ENCODE measurements at regions not wholly inside any gene's neighbourhood (a gene's known extent, or its start where the extent isn't known, plus 50 kb on each side); places are given as distances from the start of the nearest gene placed in this dataset.
"Not testable (repeated sequence)": the region's sequence is repeated elsewhere in the genome, so short reads cannot be mapped to it uniquely, and the experiment has no call there.

DNA sequence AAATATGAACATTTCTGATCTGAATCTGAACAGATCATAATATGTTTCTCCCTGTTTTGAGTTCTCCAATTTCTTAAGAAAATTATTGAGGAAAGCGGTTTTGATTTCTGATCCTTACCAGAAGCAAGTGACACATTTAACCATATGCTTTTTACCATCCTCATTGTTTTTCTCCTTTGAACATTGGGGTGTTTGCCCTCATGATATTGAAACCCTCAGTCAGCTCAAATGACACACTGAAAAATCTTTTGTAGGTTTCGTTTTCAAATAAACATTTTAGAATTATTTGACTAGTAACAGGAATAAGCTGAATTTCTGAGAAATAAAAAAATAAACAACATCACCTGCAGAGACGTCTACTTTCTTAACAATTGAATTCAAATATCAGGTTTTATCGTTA lies 252.1 kb downstream of the DOK5 start:
- DNase-seq (ENCODE audit: extremely low spot score): no peak
- Histone ChIP-seq H3K4me3 (ENCODE audit: low read depth, low read length) (no peak overlapping the region), H3K27ac (ENCODE audit: low read depth) (no peak overlapping the region), H3K4me1 (ENCODE audit: insufficient read depth) (no peaks in the 10 kb centered on the region), H3K36me3 (ENCODE audit: insufficient read depth) (no peaks in the 10 kb centered on the region)
- WGBS: 80% methylated on average over 4 of the region's 4 CpGs

GRCh38 chr20:54726687-54727300 lies 251.4 kb downstream of the DOK5 start:
- Histone ChIP-seq H3K27ac (ENCODE audit: low read depth) (no peak overlapping the region), H3K4me3 (ENCODE audit: low read depth, low read length) (no peak overlapping the region), H3K36me3 (ENCODE audit: insufficient read depth) (no peaks in the 10 kb centered on the region), H3K4me1 (ENCODE audit: insufficient read depth) (no peaks in the 10 kb centered on the region)
- DNase-seq (ENCODE audit: extremely low spot score): no peak
- 48% methylated on average over 6 of the region's 6 CpGs for WGBS

DNA sequence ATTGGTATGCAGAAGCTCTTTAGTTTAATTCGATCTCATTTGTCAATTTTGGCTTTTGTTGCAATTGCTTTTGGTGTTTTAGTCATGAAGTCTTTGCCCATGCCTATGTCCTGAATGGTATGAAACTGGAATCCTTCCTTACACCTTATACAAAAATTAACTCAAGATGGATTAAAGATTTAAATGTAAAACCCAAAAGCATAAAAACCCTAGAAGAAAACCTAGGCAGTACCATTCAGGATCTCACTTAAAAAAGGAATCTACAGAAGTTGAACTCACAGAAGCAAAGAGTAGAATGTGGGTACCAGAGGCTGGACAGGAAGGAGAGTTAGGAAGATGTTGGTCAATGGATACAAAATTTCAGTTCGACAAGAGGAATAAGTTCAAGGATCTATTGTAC lies 249.9 kb downstream of the DOK5 start:
- H3K36me3 ChIP-seq (ENCODE audit: insufficient read depth); H3K27ac ChIP-seq (ENCODE audit: low read depth); DNase-seq (ENCODE audit: extremely low spot score); H3K4me3 ChIP-seq (ENCODE audit: low read depth, low read length); H3K4me1 ChIP-seq (ENCODE audit: insufficient read depth): not testable (repeated sequence)
- WGBS: 95% methylated on average over 2 of the region's 2 CpGs

DNA sequence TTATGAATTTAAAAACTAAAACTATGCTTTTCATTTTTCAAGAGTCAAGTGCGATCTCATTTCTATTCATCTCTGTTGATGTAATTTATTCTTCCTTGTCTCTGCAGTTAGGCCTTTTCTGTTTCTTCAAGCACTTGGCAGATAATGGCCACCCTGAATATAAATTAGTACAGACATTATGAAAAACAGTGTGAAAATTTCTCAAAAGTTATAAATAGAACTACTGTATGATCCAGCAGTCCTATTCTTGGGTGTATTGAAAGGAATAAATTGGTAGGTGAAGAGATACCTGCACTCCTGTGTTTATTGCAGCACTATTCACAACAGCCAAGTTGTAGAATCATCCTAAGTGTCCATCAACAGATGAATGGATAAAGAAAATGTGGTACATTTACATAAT lies 248.3 kb downstream of the DOK5 start:
- 99% methylated on average over 1 of the region's 1 CpG for WGBS
- H3K4me1 ChIP-seq (ENCODE audit: insufficient read depth): no peaks in the 10 kb centered on the region
- no peaks in the 10 kb centered on the region for H3K36me3 ChIP-seq (ENCODE audit: insufficient read depth)
- DNase-seq (ENCODE audit: extremely low spot score): no peak
- H3K4me3 ChIP-seq (ENCODE audit: low read depth, low read length): no peak overlapping the region
- H3K27ac ChIP-seq (ENCODE audit: low read depth): no peak overlapping the region

DNA sequence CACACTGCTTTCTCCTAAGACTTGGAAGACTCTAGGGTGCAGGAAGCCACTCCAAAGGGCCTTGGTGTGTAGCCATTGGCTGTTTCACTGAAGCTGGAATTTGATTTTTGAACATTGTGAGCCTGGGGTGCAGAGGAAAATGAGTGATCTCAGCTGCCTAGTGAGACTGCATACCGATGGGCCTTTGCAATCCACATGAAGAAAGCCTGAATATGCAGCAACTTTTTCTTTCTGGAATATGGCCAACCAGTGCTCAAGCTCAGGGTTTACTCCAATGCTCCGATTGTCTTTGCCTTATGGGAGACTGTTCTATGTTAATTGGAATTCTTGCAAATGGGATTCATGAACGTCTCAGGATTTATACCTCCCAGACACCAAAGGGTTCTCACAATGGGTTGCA lies 242.6 kb downstream of the DOK5 start:
- no peak overlapping the region for H3K4me3 ChIP-seq (ENCODE audit: low read depth, low read length)
- DNase-seq (ENCODE audit: extremely low spot score): no peak
- 30% methylated on average over 3 of the region's 3 CpGs for WGBS

DNA sequence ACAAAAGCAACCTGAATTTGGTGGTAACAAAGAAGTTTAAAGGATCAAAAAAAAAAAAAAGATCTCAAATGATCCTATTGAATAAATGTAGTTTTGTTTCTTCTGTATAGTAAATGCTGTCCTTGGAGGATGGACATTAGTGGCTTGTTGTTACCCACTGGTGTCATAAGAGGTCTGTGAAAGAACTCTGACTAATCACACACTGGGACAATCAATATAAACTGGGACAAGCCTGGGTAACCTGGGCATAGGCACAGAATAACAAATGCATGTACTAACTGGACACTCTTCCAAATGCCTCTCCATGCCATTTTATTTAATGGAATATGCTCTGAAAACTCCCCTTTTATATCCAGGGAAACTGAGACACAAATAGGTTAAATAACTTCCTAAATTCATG lies 241.4 kb downstream of the DOK5 start:
- Histone ChIP-seq H3K36me3 (ENCODE audit: insufficient read depth) (no peaks in the 10 kb centered on the region), H3K4me3 (ENCODE audit: low read depth, low read length) (no peak overlapping the region), H3K27ac (ENCODE audit: low read depth) (no peak overlapping the region), H3K4me1 (ENCODE audit: insufficient read depth) (no peaks in the 10 kb centered on the region)
- no peak for DNase-seq (ENCODE audit: extremely low spot score)

More for the DNA sequence above, 242.6 kb downstream of the DOK5 start:
- no peak overlapping the region for H3K27ac ChIP-seq (ENCODE audit: low read depth)
- no peaks in the 10 kb centered on the region for H3K36me3 ChIP-seq (ENCODE audit: insufficient read depth)
- no peaks in the 10 kb centered on the region for H3K4me1 ChIP-seq (ENCODE audit: insufficient read depth)

DNA sequence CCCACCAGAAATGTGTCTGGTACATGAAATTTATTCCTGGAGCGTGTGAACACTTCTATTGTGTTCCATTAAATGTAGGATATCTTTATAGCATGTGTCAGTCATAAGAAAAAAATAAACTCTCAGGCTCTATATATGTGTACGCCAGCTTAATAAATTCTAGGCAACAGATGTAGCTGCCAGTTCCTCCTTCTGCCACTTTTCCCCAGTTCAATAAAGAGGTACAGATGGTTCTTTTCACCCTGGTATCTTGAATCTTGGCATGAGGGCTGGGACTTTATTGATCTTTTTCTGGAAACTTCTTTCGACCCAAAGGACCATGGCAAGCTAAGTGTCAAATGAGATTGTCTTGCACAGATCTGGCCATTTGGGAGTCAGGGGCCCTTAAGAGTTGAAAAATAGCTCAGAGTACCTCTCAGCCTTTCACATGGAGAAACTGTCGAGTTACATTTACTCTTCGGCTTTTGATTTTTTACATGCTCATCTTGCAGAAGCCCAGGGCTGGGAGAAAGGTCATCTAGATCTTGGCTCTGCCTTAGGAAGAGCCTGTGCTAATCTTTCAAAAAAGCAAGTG lies 240.9 kb downstream of the DOK5 start:
- no peak for DNase-seq (ENCODE audit: extremely low spot score)
- no peaks in the 10 kb centered on the region for H3K4me1 ChIP-seq (ENCODE audit: insufficient read depth)
- no peak overlapping the region for H3K4me3 ChIP-seq (ENCODE audit: low read depth, low read length)
- H3K27ac ChIP-seq (ENCODE audit: low read depth): no peak overlapping the region
- no peaks in the 10 kb centered on the region for H3K36me3 ChIP-seq (ENCODE audit: insufficient read depth)
- WGBS: 84% methylated on average over 5 of the region's 5 CpGs

- no peaks in the 10 kb centered on the region for H3K36me3 ChIP-seq (ENCODE audit: insufficient read depth)
- H3K4me1 ChIP-seq (ENCODE audit: insufficient read depth): no peaks in the 10 kb centered on the region
- WGBS: 81% methylated on average over 3 of the region's 3 CpGs
- no peak overlapping the region for H3K4me3 ChIP-seq (ENCODE audit: low read depth, low read length)
- H3K27ac ChIP-seq (ENCODE audit: low read depth): no peak overlapping the region
- no peak for DNase-seq (ENCODE audit: extremely low spot score)
Measured at GRCh38 chr20:54714817-54715216, 239.4 kb downstream of the DOK5 start.

DNA sequence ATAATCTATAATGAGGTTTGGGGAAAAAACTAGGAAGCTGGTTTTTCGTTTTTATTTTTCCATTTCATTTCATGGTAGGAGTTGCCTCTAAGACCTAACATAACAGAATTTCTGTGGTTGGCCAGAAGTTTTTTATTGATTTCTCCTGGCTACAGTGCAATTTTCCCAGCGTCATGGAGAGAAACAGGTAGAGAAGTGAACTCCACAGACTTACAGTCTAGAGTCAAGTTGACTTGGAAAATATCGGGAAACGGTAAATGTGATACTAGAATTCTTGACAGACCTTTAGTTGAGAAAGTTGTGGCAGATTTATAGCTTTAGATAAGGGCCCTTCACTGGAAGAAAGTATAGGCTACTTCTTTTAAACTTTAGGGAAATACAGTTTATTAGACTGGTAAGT lies 238.3 kb downstream of the DOK5 start:
- 71% methylated on average over 4 of the region's 4 CpGs for WGBS
- Histone ChIP-seq H3K4me1 (ENCODE audit: insufficient read depth) (no peaks in the 10 kb centered on the region), H3K27ac (ENCODE audit: low read depth) (no peak overlapping the region), H3K36me3 (ENCODE audit: insufficient read depth) (no peaks in the 10 kb centered on the region), H3K4me3 (ENCODE audit: low read depth, low read length) (no peak overlapping the region)
- DNase-seq (ENCODE audit: extremely low spot score): no peak

- H3K27ac ChIP-seq (ENCODE audit: low read depth): no peak overlapping the region
- no peaks in the 10 kb centered on the region for H3K4me1 ChIP-seq (ENCODE audit: insufficient read depth)
- no peak overlapping the region for H3K4me3 ChIP-seq (ENCODE audit: low read depth, low read length)
- no peak for DNase-seq (ENCODE audit: extremely low spot score)
- no peaks in the 10 kb centered on the region for H3K36me3 ChIP-seq (ENCODE audit: insufficient read depth)
- WGBS: 52% methylated on average over 4 of the region's 4 CpGs
Measured at GRCh38 chr20:54711071-54711470, 235.7 kb downstream of the DOK5 start.

GRCh38 chr20:54710341-54710740 lies 234.9 kb downstream of the DOK5 start:
- WGBS: 72% methylated on average over 2 of the region's 2 CpGs
- H3K4me3 ChIP-seq (ENCODE audit: low read depth, low read length): no peak overlapping the region
- H3K27ac ChIP-seq (ENCODE audit: low read depth): no peak overlapping the region
- DNase-seq (ENCODE audit: extremely low spot score): no peak
- H3K4me1 ChIP-seq (ENCODE audit: insufficient read depth): no peaks in the 10 kb centered on the region
- no peaks in the 10 kb centered on the region for H3K36me3 ChIP-seq (ENCODE audit: insufficient read depth)

DNA sequence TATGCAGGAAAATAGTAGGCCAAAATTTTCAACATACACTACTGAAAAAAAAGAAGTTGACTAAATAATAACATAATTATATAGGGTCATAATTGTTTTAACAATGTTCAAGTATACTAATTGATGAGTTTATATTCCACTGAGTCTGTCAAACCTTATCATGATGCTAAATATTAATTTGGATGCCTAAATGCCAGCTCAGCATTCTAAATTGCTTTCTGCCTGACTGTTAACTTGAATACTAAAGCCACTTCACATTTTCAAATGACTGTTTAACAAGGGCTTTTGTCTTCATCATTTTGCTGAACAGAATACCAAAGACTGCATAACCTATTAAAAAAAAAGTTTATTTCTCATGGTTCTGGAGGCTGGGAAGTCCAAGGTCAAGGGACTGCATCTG lies 232.8 kb downstream of the DOK5 start:
- H3K4me1 ChIP-seq (ENCODE audit: insufficient read depth): no peaks in the 10 kb centered on the region
- DNase-seq (ENCODE audit: extremely low spot score): no peak

DNA sequence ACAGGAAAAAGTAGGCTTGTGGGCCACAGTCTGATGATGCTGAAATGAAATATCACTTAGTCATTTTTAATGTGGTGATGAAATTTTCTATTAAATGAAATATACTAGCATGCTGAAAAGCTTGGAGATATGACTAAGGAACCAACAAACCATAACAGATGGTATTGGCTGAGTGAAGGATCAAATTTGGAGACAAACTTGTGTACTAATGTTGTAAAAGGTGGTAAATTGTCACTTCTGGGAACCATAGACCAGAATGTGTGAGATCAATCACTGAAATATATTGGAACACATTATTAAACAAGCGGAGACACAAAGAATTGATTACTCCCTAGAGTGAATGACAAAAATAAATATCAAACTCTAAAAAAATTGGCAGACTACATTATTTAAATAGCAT lies 232.4 kb downstream of the DOK5 start:
- Histone ChIP-seq H3K36me3 (ENCODE audit: insufficient read depth) (no peaks in the 10 kb centered on the region), H3K4me3 (ENCODE audit: low read depth, low read length) (no peak overlapping the region), H3K4me1 (ENCODE audit: insufficient read depth) (no peaks in the 10 kb centered on the region), H3K27ac (ENCODE audit: low read depth) (no peak overlapping the region)
- 91% methylated on average over 1 of the region's 1 CpG for WGBS
- no peak for DNase-seq (ENCODE audit: extremely low spot score)

More for the DNA sequence above, 232.8 kb downstream of the DOK5 start:
- no peak overlapping the region for H3K4me3 ChIP-seq (ENCODE audit: low read depth, low read length)
- H3K27ac ChIP-seq (ENCODE audit: low read depth): no peak overlapping the region
- H3K36me3 ChIP-seq (ENCODE audit: insufficient read depth): no peaks in the 10 kb centered on the region

- WGBS: 71% methylated on average over 4 of the region's 4 CpGs
- no peak overlapping the region for H3K27ac ChIP-seq (ENCODE audit: low read depth)
- no peak overlapping the region for H3K4me3 ChIP-seq (ENCODE audit: low read depth, low read length)
- no peak for DNase-seq (ENCODE audit: extremely low spot score)
- no peaks in the 10 kb centered on the region for H3K36me3 ChIP-seq (ENCODE audit: insufficient read depth)
- no peaks in the 10 kb centered on the region for H3K4me1 ChIP-seq (ENCODE audit: insufficient read depth)
Measured at GRCh38 chr20:54706581-54706980, 231.2 kb downstream of the DOK5 start.
